Liver (tissue), 3 donors: ENCODE measurements at regions not wholly inside any gene's neighbourhood (a gene's known extent, or its start where the extent isn't known, plus 50 kb on each side); places are given as distances from the start of the nearest gene placed in this dataset.

Experiments used
- HNF4A ChIP-seq, 2 donors: conservative IDR thresholded peaks; 2 replicates each; pipeline ENCODE4 v1.6.1; 2016; ENCODE audit warnings: antibody characterized with exemption in 2 of 2, mild to moderate bottlenecking in 2 of 2
- JUND ChIP-seq, 2 donors: IDR thresholded peaks; 2 replicates each; pipeline ENCODE4 v1.6.1; 2016; ENCODE audit warnings: antibody characterized with exemption in 2 of 2
- RXRA ChIP-seq, 2 donors: IDR thresholded peaks; 2 replicates each; pipeline ENCODE4 v1.6.1; 2017 to 2018; ENCODE audit warnings: antibody characterized with exemption in 2 of 2, mild to moderate bottlenecking in 1 of 2
- TF ChIP-seq, protein P1 (sequence below): fragments of 150-350 bp; IDR thresholded peaks from 2 replicates; pipeline ENCODE4 v1.5.1; 2017; ENCODE audit warnings: improper control_type of control experiment, low read depth, low read length; ENCODE audit not compliant: missing input control
- TF ChIP-seq, protein P2 (sequence below): IDR thresholded peaks from 2 replicates; pipeline ENCODE4 v1.6.1; 2016; ENCODE audit warnings: antibody characterized with exemption
- donor health status: healthy.
- donor health status: healthy.

DNA sequence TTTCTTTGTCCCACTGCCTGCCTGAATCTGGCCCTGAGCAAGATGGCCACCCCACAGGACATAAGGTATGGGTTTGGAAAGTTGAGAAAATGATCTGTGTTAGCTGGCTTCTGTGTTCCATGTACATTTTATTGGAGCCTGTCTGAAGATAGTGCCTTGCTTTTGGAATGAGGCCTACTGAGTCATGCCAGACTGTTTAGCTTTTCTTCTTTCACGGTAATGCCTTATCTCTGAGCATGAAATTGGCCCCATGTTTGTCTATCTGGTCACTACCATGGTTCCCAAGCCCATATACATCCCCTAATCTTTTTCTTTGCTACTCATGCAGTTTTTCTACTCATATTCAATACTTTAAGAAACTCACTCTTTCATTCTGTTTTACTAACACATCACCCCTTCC is 85.1 kb upstream of the LMO4 start:
- TF ChIP-seq, protein P1, sequence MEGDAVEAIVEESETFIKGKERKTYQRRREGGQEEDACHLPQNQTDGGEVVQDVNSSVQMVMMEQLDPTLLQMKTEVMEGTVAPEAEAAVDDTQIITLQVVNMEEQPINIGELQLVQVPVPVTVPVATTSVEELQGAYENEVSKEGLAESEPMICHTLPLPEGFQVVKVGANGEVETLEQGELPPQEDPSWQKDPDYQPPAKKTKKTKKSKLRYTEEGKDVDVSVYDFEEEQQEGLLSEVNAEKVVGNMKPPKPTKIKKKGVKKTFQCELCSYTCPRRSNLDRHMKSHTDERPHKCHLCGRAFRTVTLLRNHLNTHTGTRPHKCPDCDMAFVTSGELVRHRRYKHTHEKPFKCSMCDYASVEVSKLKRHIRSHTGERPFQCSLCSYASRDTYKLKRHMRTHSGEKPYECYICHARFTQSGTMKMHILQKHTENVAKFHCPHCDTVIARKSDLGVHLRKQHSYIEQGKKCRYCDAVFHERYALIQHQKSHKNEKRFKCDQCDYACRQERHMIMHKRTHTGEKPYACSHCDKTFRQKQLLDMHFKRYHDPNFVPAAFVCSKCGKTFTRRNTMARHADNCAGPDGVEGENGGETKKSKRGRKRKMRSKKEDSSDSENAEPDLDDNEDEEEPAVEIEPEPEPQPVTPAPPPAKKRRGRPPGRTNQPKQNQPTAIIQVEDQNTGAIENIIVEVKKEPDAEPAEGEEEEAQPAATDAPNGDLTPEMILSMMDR: no peak
- TF ChIP-seq, protein P2, sequence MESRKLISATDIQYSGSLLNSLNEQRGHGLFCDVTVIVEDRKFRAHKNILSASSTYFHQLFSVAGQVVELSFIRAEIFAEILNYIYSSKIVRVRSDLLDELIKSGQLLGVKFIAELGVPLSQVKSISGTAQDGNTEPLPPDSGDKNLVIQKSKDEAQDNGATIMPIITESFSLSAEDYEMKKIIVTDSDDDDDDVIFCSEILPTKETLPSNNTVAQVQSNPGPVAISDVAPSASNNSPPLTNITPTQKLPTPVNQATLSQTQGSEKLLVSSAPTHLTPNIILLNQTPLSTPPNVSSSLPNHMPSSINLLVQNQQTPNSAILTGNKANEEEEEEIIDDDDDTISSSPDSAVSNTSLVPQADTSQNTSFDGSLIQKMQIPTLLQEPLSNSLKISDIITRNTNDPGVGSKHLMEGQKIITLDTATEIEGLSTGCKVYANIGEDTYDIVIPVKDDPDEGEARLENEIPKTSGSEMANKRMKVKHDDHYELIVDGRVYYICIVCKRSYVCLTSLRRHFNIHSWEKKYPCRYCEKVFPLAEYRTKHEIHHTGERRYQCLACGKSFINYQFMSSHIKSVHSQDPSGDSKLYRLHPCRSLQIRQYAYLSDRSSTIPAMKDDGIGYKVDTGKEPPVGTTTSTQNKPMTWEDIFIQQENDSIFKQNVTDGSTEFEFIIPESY: no peak
- TF ChIP-seq RXRA (IDR thresholded peaks at IDR 0.05): no peak
- TF ChIP-seq JUND (IDR thresholded peaks at IDR 0.05): no peak
- no peak for TF ChIP-seq HNF4A (conservative IDR thresholded peaks at IDR 0.05)
